ENCODE measurements at regions not wholly inside any gene's neighbourhood (a gene's known extent, or its start where the extent isn't known, plus 50 kb on each side); places are given as distances from the start of the nearest gene placed in this dataset.

DNA sequence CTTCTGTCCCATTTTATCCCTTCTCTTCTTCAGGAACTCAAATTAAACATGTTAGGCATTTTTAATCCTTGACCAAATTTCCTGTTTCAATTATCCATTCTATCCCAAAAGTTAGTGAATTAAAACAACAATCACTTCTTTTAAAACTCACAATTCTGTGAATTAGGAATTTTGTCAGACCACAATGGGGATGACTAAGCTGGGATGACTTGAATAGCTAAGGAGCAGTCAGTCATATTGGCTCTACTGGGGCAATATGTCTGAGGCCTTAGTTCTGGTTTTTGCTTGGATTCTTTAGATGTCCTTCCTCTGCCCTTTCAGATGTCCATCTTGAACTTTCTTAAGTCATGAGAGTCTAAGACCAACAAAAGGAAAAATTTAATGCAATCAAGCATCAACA lies 178.2 kb upstream of the TGFBR2 start:
- TF ChIP-seq POLR2A (IDR thresholded peaks at IDR 0.05) (no peak), CTCF (IDR thresholded peaks at IDR 0.05) (no peak), EP300 (IDR thresholded peaks at IDR 0.05) (no peak)
